GM12864 (cell line): ENCODE measurements at regions not wholly inside any gene's neighbourhood (a gene's known extent, or its start where the extent isn't known, plus 50 kb on each side); places are given as distances from the start of the nearest gene placed in this dataset.

ENCODE experiments used
- DNase-seq: peaks from one replicate; pipeline ENCODE4 v3.0.0-alpha.2; 2011; ENCODE audit warnings: low read depth
- H3K4me3 ChIP-seq: 2 replicates; pipeline ENCODE4 v1.5.1; 2011; ENCODE audit warnings: mild to moderate bottlenecking, low read depth, low read length, control low read depth
- CTCF ChIP-seq: IDR thresholded peaks from 2 replicates; pipeline ENCODE4 v1.5.1; 2011; ENCODE audit warnings: low read depth, mild to moderate bottlenecking, moderate library complexity, low read length, control low read depth, inconsistent platforms; ENCODE audit errors: missing control alignments

GRCh38 chr2:236503583-236503982, 66.0 kb upstream of the ACKR3 start:
- no peak for TF ChIP-seq CTCF
- no peak for DNase-seq
- H3K4me3 ChIP-seq: no peak overlapping the region

GRCh38 chr2:236505041-236505440, 64.6 kb upstream of the ACKR3 start:
- no peak for DNase-seq
- no peak overlapping the region for H3K4me3 ChIP-seq
- no peak for TF ChIP-seq CTCF

GRCh38 chr2:236505648-236506047, 64.0 kb upstream of the ACKR3 start:
- no peak for TF ChIP-seq CTCF
- no peak for DNase-seq
- H3K4me3 ChIP-seq: no peak overlapping the region

- H3K4me3 ChIP-seq: no peak overlapping the region
- no peak for TF ChIP-seq CTCF
- DNase-seq: no peak
Observed at GRCh38 chr2:236507393-236508085, 62.1 kb upstream of the ACKR3 start.

GRCh38 chr2:236508466-236508865, 61.2 kb upstream of the ACKR3 start:
- no peak for TF ChIP-seq CTCF
- no peak for DNase-seq
- H3K4me3 ChIP-seq: no peak overlapping the region

GRCh38 chr2:236510034-236510433, 59.6 kb upstream of the ACKR3 start:
- DNase-seq: no peak
- H3K4me3 ChIP-seq: no peak overlapping the region
- no peak for TF ChIP-seq CTCF

GRCh38 chr2:236511266-236511665, 58.4 kb upstream of the ACKR3 start:
- no peak for TF ChIP-seq CTCF
- H3K4me3 ChIP-seq: no peak overlapping the region
- DNase-seq: no peak
